ENCODE measurements at regions not wholly inside any gene's neighbourhood (a gene's known extent, or its start where the extent isn't known, plus 50 kb on each side); places are given as distances from the start of the nearest gene placed in this dataset.

- no peak for DNase-seq (ENCODE audit: low spot score)
Observed at GRCh38 chr3:23743141-23743784, 62.5 kb upstream of the UBE2E1 start.

DNA sequence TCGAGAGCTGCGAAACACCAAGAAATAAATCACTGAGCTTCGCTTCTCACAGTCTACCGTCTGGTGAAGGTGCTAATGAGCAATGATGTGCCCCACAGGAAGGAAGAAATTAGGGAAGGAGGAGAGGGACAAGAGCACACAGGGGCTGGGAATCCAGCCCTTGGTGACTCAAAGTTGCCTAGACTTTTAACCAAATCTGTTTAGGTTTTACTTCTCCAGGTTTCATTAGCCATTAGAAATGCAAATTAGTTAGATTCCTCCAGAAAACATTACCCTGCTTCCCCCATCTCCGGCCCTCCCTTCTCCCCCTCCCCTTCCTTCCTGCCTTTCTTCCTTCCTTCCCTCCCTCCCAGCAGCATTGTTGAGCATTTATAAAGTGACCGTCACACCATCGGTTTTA, 59.3 kb upstream of the UBE2E1 start:
- DNase-seq (ENCODE audit: low spot score) = no peak

- DNase-seq (ENCODE audit: low spot score) = no peak
Observed at GRCh38 chr3:23747841-23748240, 57.9 kb upstream of the UBE2E1 start.

- DNase-seq (ENCODE audit: low spot score) = no peak
Observed at GRCh38 chr3:23748398-23749110, 57.2 kb upstream of the UBE2E1 start.

DNA sequence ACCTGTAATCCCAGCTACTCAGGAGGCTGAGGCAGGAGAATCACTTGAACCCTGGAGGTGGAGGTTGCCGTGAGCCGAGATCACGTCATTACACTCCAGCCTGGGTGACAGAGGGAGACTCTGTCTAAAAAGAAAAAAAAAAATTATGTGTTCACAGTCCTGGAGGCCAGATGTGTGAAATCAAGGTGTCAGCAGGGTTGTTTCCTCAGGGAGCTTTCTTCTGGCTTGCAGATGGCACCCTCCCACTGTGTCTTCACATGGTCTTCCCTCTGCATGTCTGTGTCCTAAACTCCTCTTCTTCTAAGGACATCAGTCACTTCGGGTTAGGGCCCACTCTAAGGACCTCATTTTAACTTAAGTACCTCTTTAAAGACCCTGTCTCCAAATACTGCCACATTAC, 56.1 kb upstream of the UBE2E1 start:
- no peak for DNase-seq (ENCODE audit: low spot score)

GRCh38 chr3:23750573-23751210, 55.1 kb upstream of the UBE2E1 start:
- DNase-seq (ENCODE audit: low spot score) = no peak

- DNase-seq (ENCODE audit: low spot score) = no peak
Observed at GRCh38 chr3:23751212-23751723, 54.5 kb upstream of the UBE2E1 start.

DNA sequence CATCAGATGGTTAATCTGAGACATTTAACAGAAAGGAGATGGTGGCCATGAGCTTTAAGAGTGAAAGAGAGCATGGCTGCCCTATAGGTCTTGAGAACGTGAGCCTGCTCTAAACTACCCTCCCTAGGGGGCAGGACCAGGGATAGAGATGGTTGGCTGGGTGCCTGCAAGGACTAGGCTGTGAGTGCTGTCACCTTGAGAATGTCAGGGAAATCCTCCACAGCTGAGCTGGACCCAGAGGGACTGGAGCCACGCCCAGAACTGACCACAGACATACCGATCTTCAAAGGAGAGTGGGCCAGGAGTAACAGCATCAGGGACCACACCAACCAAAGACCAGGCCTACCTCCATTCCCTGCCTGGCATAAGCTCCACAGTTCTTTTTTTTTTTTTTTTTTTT, 53.6 kb upstream of the UBE2E1 start:
- DNase-seq (ENCODE audit: low spot score) = no peak

- no peak for DNase-seq (ENCODE audit: low spot score)
Observed at GRCh38 chr3:23754215-23754614, 51.5 kb upstream of the UBE2E1 start.

All from HT-29 (cell line).